ENCODE measurements at regions not wholly inside any gene's neighbourhood (a gene's known extent, or its start where the extent isn't known, plus 50 kb on each side); places are given as distances from the start of the nearest gene placed in this dataset.

DNA sequence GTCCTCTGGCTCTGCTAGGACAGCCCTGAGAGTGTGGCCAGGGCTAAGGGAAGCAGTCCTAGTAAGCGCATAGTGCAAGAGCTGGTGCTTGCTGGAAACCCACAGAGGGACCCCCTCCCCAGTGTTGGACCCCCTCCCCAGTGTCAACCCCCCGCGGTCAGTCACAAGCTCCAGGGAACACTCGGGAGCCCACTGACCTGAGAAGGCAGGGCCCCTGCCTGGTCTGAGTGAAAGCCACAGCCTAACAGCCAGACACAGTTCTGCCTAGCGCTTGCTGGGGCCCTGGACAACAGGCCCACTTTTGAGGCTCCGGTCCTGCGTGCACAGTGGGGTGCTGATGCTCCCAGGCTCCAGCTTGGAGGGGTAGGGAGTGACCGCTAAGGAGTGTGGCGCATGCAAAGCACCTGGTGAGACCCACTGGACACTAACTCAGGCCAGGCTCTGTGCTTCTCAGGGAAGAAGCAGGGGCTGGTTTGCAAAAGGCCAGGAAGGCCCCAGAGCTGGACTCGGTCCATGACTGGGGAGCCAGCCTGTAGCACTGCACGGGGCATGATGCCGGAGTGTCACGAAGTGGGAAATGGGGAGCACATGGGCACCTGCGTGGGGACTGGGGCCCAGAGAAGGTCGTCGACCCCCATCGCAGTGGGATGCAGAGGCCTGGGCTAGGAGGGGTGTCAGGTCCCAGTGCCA, 175.8 kb upstream of the PPP2R2D start:
- TF ChIP-seq CTCF (IDR thresholded peaks at IDR 0.05), result no peak
- TF ChIP-seq POLR2A (IDR thresholded peaks at IDR 0.05), result no peak

Measured in uterus (tissue), 2 donors.